ENCODE measurements at regions not wholly inside any gene's neighbourhood (a gene's known extent, or its start where the extent isn't known, plus 50 kb on each side); places are given as distances from the start of the nearest gene placed in this dataset.

GRCh38 chr12:5220099-5220498 lies 176.4 kb downstream of the KCNA5 start:
- TF ChIP-seq CTCF (IDR thresholded peaks at IDR 0.05; ENCODE audit: low read length) (no peak), EZH2 (IDR thresholded peaks at IDR 0.05; ENCODE audit: borderline replicate concordance, low read length) (no peak)
